Choroid plexus epithelial cell (primary cell): ENCODE measurements at regions not wholly inside any gene's neighbourhood (a gene's known extent, or its start where the extent isn't known, plus 50 kb on each side); places are given as distances from the start of the nearest gene placed in this dataset.

ENCODE experiments used
- DNase-seq: peaks from one replicate; pipeline ENCODE4 v3.0.0-alpha.2; 2010; ENCODE audit warnings: low read depth
- H3K4me3 ChIP-seq: 2 replicates; pipeline ENCODE4 v1.5.1; 2011; ENCODE audit warnings: low read depth, mild to moderate bottlenecking, control low read depth, low read length, moderate library complexity
- CTCF ChIP-seq: conservative IDR thresholded peaks from 2 replicates; pipeline ENCODE4 v1.5.1; 2011; ENCODE audit warnings: low read depth, mild to moderate bottlenecking, control low read depth, inconsistent platforms, low read length, moderate library complexity

- TF ChIP-seq CTCF = no peak
- H3K4me3 ChIP-seq = no peak overlapping the region
- no peak for DNase-seq
Measured at GRCh38 chr14:27067961-27068360, 470.1 kb upstream of the NOVA1 start.

GRCh38 chr14:27072589-27072988 is 474.8 kb upstream of the NOVA1 start:
- H3K4me3 ChIP-seq = no peak overlapping the region
- DNase-seq = no peak
- TF ChIP-seq CTCF = no peak

- H3K4me3 ChIP-seq = no peak overlapping the region
- TF ChIP-seq CTCF = no peak
- DNase-seq = no peak
Measured at GRCh38 chr14:27075503-27075902, 477.7 kb upstream of the NOVA1 start.

GRCh38 chr14:27077214-27077613 is 479.4 kb upstream of the NOVA1 start:
- no peak for TF ChIP-seq CTCF
- H3K4me3 ChIP-seq = no peak overlapping the region
- no peak for DNase-seq

GRCh38 chr14:27077710-27078109 is 479.9 kb upstream of the NOVA1 start:
- DNase-seq = no peak
- no peak for TF ChIP-seq CTCF
- H3K4me3 ChIP-seq = no peak overlapping the region

GRCh38 chr14:27078191-27078590 is 480.4 kb upstream of the NOVA1 start:
- H3K4me3 ChIP-seq = no peak overlapping the region
- no peak for TF ChIP-seq CTCF
- DNase-seq = no peak

GRCh38 chr14:27079716-27080115 is 481.9 kb upstream of the NOVA1 start:
- no peak for TF ChIP-seq CTCF
- DNase-seq = no peak
- H3K4me3 ChIP-seq = no peak overlapping the region
